Suprapubic skin (tissue), 4 donors: ENCODE measurements at regions not wholly inside any gene's neighbourhood (a gene's known extent, or its start where the extent isn't known, plus 50 kb on each side); places are given as distances from the start of the nearest gene placed in this dataset.
"Not testable (repeated sequence)": the region's sequence is repeated elsewhere in the genome, so short reads cannot be mapped to it uniquely, and the experiment has no call there.

Source experiments
- DNase-seq, 2 donors: peaks; one replicate each; pipeline ENCODE4 v3.0.0-alpha.2; 2019; ENCODE audit warnings: low spot score in 2 of 2
- H3K27ac ChIP-seq: fragments of 200-600 bp; sonication (generic); one replicate; pipeline ENCODE4 v1.5.1; 2019
- H3K27me3 ChIP-seq: fragments of 200-600 bp; sonication (generic); one replicate; pipeline ENCODE4 v1.5.1; 2019
- H3K36me3 ChIP-seq: fragments of 200-600 bp; sonication (generic); one replicate; pipeline ENCODE4 v1.5.1; 2019
- H3K4me1 ChIP-seq: fragments of 200-600 bp; sonication (generic); one replicate; pipeline ENCODE4 v1.5.1; 2019
- H3K4me3 ChIP-seq: fragments of 200-600 bp; sonication (generic); one replicate; pipeline ENCODE4 v1.5.1; 2019; ENCODE audit warnings: mild to moderate bottlenecking
- H3K9me3 ChIP-seq: fragments of 200-600 bp; sonication (generic); one replicate; pipeline ENCODE4 v1.5.1; 2019
- EP300 ChIP-seq: sonication (generic); formaldehyde crosslinking; IDR thresholded peaks from one replicate; pipeline ENCODE4 v1.6.1; 2017; ENCODE audit warnings: antibody characterized with exemption
- POLR2A ChIP-seq, 2 donors: fragments of 450-650 bp; IDR thresholded peaks; one replicate each; pipeline ENCODE4 v1.6.1; 2017; ENCODE audit warnings: antibody characterized with exemption in 2 of 2, mild to moderate bottlenecking in 2 of 2, moderate library complexity in 2 of 2
- POLR2AphosphoS5 ChIP-seq, 3 donors: sonication (generic); formaldehyde crosslinking; IDR thresholded peaks; one replicate each; pipeline ENCODE4 v1.6.1; 2017; ENCODE audit warnings: antibody characterized with exemption in 3 of 3
- WGBS: methylation state at CpG from one replicate; pipeline ENCODE4 v1.1.5; 2018; 5-methylcytosine and 5-hydroxymethylcytosine counted together
- TF ChIP-seq, protein P1 (sequence below), 2 donors: fragments of 200-600 bp in 1 of 2; fragments of 450-650 bp in 1 of 2; sonication (generic) in 1 of 2; IDR thresholded peaks; one replicate each; pipeline ENCODE4 v1.5.1; 2016 to 2019; ENCODE audit warnings: antibody characterized with exemption in 2 of 2, mild to moderate bottlenecking in 1 of 2, moderate library complexity in 1 of 2

DNA sequence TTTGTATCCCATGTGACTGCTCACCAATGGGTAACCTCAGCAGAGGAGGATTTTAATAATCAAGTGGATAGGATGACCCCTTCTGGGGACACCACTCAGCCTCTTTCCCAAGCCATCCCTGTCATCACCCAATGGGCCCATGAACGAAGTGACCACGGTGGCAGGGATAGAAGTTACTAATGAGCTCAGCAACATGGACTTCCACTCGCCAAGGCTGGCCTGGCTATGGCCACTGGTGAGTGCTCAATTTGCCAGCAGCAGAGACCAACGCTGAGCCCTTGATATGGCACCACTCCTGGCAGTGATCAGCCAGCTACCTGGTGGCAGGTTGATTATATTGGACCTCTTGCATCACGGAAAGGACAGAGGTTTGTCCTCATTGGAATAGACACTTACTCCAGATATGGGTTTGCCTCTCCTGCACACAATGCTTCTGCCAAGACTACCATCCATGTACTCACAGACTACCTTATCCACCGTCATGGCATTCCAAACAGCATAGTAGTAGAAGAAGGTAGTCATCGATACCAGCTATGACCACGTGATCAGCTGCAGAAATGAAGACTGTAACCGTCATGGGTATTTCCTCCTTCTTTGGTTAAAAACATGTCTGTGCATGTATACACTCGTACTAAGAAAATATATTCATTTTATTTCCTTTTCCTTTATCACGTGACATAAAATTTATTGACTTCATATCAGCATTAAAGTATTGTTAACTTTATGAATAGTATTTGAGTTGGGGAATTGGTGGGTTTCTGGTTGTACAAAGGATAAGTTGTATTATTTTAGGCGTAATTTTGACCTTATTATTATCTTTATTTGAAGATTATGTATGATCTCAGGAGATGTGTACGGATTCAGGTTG is 562.6 kb downstream of the PTPRU start:
- Histone ChIP-seq H3K4me3 (no peak overlapping the region), H3K27me3 (peaks cover 22% of the 10 kb centered on the region), H3K27ac (no peak overlapping the region), H3K4me1 (no peaks in the 10 kb centered on the region), H3K9me3 (no peaks in the 10 kb centered on the region), H3K36me3 (no peaks in the 10 kb centered on the region)
- no peak for TF ChIP-seq POLR2AphosphoS5 (IDR thresholded peaks at IDR 0.05)
- TF ChIP-seq POLR2A (IDR thresholded peaks at IDR 0.05): no peak
- no peak for TF ChIP-seq EP300
- TF ChIP-seq, protein P1, sequence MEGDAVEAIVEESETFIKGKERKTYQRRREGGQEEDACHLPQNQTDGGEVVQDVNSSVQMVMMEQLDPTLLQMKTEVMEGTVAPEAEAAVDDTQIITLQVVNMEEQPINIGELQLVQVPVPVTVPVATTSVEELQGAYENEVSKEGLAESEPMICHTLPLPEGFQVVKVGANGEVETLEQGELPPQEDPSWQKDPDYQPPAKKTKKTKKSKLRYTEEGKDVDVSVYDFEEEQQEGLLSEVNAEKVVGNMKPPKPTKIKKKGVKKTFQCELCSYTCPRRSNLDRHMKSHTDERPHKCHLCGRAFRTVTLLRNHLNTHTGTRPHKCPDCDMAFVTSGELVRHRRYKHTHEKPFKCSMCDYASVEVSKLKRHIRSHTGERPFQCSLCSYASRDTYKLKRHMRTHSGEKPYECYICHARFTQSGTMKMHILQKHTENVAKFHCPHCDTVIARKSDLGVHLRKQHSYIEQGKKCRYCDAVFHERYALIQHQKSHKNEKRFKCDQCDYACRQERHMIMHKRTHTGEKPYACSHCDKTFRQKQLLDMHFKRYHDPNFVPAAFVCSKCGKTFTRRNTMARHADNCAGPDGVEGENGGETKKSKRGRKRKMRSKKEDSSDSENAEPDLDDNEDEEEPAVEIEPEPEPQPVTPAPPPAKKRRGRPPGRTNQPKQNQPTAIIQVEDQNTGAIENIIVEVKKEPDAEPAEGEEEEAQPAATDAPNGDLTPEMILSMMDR (IDR thresholded peaks at IDR 0.05): no peak
- 68% methylated on average over 13 of the region's 13 CpGs for WGBS
- no peak for DNase-seq

DNA sequence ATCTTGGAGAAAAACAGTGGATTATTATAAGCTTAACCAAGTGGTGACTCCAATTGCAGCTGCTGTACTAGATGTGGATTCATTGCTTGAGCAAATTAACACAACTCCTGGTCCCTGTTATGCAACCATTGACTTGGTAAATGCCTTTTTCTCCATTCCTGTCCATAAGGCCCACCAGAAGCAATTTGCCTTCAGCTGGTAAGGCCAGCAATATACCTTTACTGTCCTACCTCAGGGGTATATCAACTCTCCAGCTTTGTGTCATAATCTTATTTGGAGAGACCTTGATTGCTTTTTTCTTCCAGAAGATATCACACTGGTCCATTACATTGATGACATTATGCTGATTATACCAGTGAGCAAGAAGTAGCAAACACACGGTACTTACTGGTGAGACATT is 560.8 kb downstream of the PTPRU start:
- not testable (repeated sequence) for H3K27ac ChIP-seq, H3K4me3 ChIP-seq, H3K36me3 ChIP-seq, DNase-seq, H3K9me3 ChIP-seq, H3K4me1 ChIP-seq
- H3K27me3 ChIP-seq: peaks cover 12% of the 10 kb centered on the region
- 100% methylated on average over 1 of the region's 1 CpG for WGBS

DNA sequence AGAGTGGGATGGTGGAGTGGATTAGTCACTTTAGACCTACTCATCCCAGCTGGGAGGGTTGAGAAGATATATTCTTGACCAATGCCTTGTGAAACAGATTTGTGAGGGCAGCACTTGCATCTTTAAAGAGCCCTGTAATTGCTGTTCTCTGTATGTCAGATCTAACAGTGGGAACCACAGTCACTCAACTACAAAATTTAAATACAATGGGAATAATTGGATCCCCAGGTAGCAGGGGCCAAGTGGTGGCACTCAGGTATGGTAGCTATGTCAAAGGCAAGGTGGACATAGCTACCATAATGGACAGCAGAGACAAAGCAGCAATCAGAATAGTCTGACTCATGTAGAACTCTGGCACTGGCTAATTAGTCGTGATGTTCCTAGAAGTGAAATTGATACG is 559.6 kb downstream of the PTPRU start:
- H3K4me1 ChIP-seq, H3K9me3 ChIP-seq, H3K36me3 ChIP-seq, H3K4me3 ChIP-seq, DNase-seq, H3K27me3 ChIP-seq, H3K27ac ChIP-seq: not testable (repeated sequence)
- WGBS: 92% methylated on average over 2 of the region's 2 CpGs

DNA sequence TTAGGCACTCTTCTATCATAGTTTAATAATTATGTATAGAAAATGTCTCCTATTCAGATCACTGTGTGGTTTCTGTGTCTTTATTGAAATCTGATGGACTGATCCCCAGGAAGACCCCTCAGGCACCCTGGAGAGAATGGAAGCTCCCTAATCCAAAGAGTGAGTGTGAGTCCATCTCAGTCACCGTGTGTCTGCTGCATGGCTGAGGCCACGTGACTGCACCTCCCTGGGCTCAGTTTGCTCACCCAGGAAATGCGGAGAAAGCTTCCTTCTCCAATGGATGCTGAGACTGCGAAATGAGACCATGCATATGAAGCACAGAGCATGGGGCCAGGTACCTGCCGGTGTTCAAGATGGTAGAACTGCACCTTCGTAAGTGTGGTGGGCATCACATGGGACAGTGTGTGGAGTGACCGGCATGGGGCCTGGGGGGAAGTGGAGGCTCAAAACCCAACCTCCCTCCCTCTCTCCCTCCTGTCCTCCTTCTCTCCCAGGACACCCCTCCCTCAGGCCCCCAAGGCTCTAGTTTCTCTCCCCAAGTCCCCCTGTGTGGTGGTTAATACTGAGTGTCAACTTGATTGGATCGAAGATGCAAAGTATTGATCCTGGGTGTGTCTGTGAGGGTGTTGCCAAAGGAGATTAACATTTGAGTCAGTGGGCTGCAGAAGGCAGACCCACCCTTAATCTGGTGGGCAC is 557.5 kb downstream of the PTPRU start:
- TF ChIP-seq POLR2A (IDR thresholded peaks at IDR 0.05): no peak
- TF ChIP-seq, protein P1 (IDR thresholded peaks at IDR 0.05): no peak
- no peak for TF ChIP-seq EP300
- no peak for TF ChIP-seq POLR2AphosphoS5 (IDR thresholded peaks at IDR 0.05)
- Histone ChIP-seq H3K4me3 (no peak overlapping the region), H3K4me1 (no peaks in the 10 kb centered on the region), H3K27me3 (peaks cover 8% of the 10 kb centered on the region), H3K27ac (no peak overlapping the region), H3K9me3 (no peaks in the 10 kb centered on the region), H3K36me3 (no peaks in the 10 kb centered on the region)
- no peak for DNase-seq
- 70% methylated on average over 8 of the region's 8 CpGs for WGBS

DNA sequence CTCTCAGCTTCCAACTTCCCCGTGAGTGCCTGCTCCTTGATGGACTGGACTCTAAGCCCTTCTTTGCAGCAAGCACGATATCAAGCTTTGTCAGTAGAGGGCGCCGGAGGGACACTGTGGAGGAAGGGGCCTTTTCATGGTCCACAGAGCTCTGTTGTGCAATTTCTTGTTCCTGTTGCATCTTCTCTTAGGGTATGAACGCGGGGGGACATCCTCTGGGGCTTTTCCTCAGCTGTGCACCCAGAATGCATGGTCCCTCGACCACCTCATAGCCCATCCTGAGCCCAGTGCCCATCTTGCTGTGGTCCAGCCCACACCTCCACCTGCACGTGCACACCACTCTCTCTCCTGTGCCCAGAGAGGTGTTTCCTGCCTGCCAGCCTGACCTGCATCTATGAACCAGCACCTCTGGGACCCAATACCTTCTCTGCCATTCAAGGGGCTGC is 556.8 kb downstream of the PTPRU start:
- TF ChIP-seq EP300 (no peak), POLR2AphosphoS5 (IDR thresholded peaks at IDR 0.05) (no peak)
- TF ChIP-seq, protein P1 (IDR thresholded peaks at IDR 0.05): peak; percentile 46 to 85
- 8% methylated on average over 8 of the region's 8 CpGs for WGBS
- Histone ChIP-seq H3K27me3 (peaks cover 8% of the 10 kb centered on the region), H3K36me3 (no peaks in the 10 kb centered on the region), H3K9me3 (no peaks in the 10 kb centered on the region), H3K27ac (no peak overlapping the region), H3K4me1 (no peaks in the 10 kb centered on the region), H3K4me3 (no peak overlapping the region)
- peak in 1 of 2 donors; percentile 86 for DNase-seq

DNA sequence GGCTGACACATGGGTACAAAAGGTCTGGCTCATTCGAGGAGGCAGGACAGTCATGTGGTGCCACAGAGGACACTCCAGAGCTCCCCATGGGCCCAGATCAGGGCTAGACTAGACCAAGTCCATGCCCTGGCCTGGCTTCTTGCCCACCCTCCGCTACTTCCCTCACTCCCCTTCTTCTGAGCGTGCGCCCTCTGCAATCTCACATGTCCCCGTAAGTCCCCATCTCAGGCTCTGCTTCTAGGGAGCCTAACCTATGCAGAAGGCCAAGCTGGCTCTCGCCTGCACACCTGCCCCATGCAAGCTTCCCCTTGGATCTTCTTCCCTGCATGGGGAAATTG is 553.6 kb downstream of the PTPRU start:
- Histone ChIP-seq H3K9me3 (no peaks in the 10 kb centered on the region), H3K4me3 (no peak overlapping the region), H3K4me1 (no peaks in the 10 kb centered on the region), H3K27me3 (peaks cover 18% of the 10 kb centered on the region), H3K27ac (no peak overlapping the region), H3K36me3 (no peaks in the 10 kb centered on the region)
- WGBS: 64% methylated on average over 6 of the region's 6 CpGs
- DNase-seq: no peak
- TF ChIP-seq POLR2AphosphoS5 (IDR thresholded peaks at IDR 0.05) (no peak), EP300 (no peak), POLR2A (IDR thresholded peaks at IDR 0.05) (no peak)
- TF ChIP-seq, protein P1 (IDR thresholded peaks at IDR 0.05): no peak
